Rectal smooth muscle tissue (tissue), 1 donor: ENCODE measurements at regions not wholly inside any gene's neighbourhood (a gene's known extent, or its start where the extent isn't known, plus 50 kb on each side); places are given as distances from the start of the nearest gene placed in this dataset.

Experiments
- H3K27ac ChIP-seq: one replicate; pipeline ENCODE4 v1.7.0; 2013; ENCODE audit warnings: low read depth, low read length, inconsistent platforms
- H3K27me3 ChIP-seq: one replicate; pipeline ENCODE4 v1.7.0; 2013; ENCODE audit warnings: low read length; ENCODE audit not compliant: control insufficient read depth, insufficient read depth
- H3K36me3 ChIP-seq: one replicate; pipeline ENCODE4 v1.7.0; 2013; ENCODE audit warnings: low read length; ENCODE audit not compliant: control insufficient read depth, insufficient read depth
- H3K4me1 ChIP-seq: one replicate; pipeline ENCODE4 v1.7.0; 2013; ENCODE audit warnings: low read length; ENCODE audit not compliant: control insufficient read depth, insufficient read depth
- H3K4me3 ChIP-seq: one replicate; pipeline ENCODE4 v1.7.0; 2013; ENCODE audit warnings: low read length
- H3K9ac ChIP-seq: one replicate; pipeline ENCODE4 v1.7.0; 2013; ENCODE audit warnings: low read length

DNA sequence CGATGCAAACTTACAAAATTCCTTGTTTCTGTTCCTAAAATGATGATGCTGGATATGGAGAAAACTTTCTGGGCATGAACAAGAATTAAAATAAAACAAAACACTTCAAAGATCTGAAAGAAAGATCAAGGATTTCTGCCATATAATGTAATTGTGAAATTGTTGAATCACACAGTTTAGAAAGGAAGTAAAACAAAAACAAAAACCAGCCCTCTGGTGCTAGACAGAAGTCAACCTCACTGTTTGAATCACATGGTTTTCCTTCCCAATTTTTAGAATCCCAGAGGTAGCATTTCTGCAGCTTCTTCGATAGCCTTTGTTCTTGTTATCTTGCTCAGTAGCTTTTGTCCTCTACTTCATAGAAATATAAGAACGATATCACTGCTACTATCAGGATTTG is 118.2 kb upstream of the ARGLU1 start:
- H3K27ac ChIP-seq, result no peak overlapping the region
- H3K9ac ChIP-seq, result no peak overlapping the region
- H3K36me3 ChIP-seq, result no peaks in the 10 kb centered on the region
- H3K4me3 ChIP-seq, result no peak overlapping the region
- no peaks in the 10 kb centered on the region for H3K27me3 ChIP-seq
- H3K4me1 ChIP-seq, result no peaks in the 10 kb centered on the region

GRCh38 chr13:106685143-106685542 is 117.2 kb upstream of the ARGLU1 start:
- Histone ChIP-seq H3K4me1 (no peaks in the 10 kb centered on the region), H3K4me3 (no peak overlapping the region), H3K27ac (no peak overlapping the region), H3K27me3 (no peaks in the 10 kb centered on the region), H3K9ac (no peak overlapping the region), H3K36me3 (no peaks in the 10 kb centered on the region)

- no peaks in the 10 kb centered on the region for H3K36me3 ChIP-seq
- no peak overlapping the region for H3K9ac ChIP-seq
- no peaks in the 10 kb centered on the region for H3K4me1 ChIP-seq
- H3K27me3 ChIP-seq, result no peaks in the 10 kb centered on the region
- no peak overlapping the region for H3K27ac ChIP-seq
- H3K4me3 ChIP-seq, result no peak overlapping the region
These were observed 116.0 kb upstream of the ARGLU1 start for GRCh38 chr13:106683918-106684317.

DNA sequence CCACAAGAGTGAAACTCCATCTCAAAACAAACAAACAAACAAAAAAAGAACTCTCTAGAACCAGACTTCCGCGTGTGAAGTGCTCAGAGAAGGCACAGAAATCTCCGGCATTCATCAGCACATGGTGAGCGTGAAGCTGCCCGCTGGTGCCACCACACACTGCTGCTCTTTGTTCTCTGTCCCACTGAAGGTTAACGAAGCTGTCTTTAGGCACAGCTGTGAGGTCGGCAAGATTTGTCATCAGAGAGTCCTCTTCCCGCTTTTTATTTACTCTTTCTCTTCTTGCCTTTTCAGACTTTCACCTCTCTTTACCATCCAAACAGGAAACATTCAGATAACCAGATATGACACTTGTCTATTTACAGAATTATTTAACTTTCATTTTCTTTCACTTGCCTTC is 115.2 kb upstream of the ARGLU1 start:
- H3K27ac ChIP-seq, result no peak overlapping the region
- no peaks in the 10 kb centered on the region for H3K36me3 ChIP-seq
- no peak overlapping the region for H3K9ac ChIP-seq
- no peaks in the 10 kb centered on the region for H3K4me1 ChIP-seq
- no peaks in the 10 kb centered on the region for H3K27me3 ChIP-seq
- H3K4me3 ChIP-seq, result no peak overlapping the region

- H3K27ac ChIP-seq, result no peak overlapping the region
These were observed 114.1 kb upstream of the ARGLU1 start for GRCh38 chr13:106681997-106682396.

GRCh38 chr13:106681536-106681935 is 113.6 kb upstream of the ARGLU1 start:
- H3K27ac ChIP-seq, result no peak overlapping the region
- H3K4me3 ChIP-seq, result no peak overlapping the region
- H3K27me3 ChIP-seq, result no peaks in the 10 kb centered on the region
- no peaks in the 10 kb centered on the region for H3K36me3 ChIP-seq
- H3K4me1 ChIP-seq, result no peaks in the 10 kb centered on the region
- H3K9ac ChIP-seq, result no peak overlapping the region

More at GRCh38 chr13:106681997-106682396, 114.1 kb upstream of the ARGLU1 start:
- Histone ChIP-seq H3K4me3 (no peak overlapping the region), H3K4me1 (no peaks in the 10 kb centered on the region), H3K9ac (no peak overlapping the region), H3K27me3 (no peaks in the 10 kb centered on the region), H3K36me3 (no peaks in the 10 kb centered on the region)

DNA sequence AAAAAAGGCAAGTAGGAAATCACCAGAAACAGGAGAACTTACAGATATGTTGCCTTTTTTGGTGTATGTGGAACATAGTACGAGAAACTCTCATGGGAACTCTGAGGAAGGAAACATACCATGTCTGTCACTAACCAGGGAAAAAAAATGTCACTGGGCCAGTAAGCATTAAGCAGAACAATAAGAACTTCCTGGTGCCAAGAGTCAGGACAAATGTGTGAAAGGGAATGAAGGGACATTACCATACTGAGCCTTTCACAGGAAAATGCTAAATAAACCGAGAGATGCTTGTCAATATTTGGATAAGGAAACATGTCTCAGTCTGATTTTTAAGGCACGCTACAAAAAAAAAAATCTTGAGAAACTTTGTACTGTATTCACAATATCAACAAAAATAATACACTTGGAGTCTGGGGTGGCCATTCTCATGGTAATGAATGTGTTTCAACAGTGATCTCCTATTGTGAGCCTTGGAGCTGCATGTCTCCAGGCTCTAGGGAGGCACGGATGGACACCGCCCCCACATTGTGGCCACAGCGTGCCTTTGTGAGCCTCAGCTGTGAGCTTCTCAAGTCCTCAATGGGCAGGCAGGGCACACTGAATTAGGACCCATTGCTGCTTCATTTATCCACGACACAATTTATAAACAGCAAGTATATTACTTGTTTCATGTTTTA is 113.0 kb upstream of the ARGLU1 start:
- no peak overlapping the region for H3K27ac ChIP-seq
- H3K4me1 ChIP-seq, result no peaks in the 10 kb centered on the region
- H3K4me3 ChIP-seq, result no peak overlapping the region
- no peak overlapping the region for H3K9ac ChIP-seq
- H3K27me3 ChIP-seq, result no peaks in the 10 kb centered on the region
- H3K36me3 ChIP-seq, result no peaks in the 10 kb centered on the region

DNA sequence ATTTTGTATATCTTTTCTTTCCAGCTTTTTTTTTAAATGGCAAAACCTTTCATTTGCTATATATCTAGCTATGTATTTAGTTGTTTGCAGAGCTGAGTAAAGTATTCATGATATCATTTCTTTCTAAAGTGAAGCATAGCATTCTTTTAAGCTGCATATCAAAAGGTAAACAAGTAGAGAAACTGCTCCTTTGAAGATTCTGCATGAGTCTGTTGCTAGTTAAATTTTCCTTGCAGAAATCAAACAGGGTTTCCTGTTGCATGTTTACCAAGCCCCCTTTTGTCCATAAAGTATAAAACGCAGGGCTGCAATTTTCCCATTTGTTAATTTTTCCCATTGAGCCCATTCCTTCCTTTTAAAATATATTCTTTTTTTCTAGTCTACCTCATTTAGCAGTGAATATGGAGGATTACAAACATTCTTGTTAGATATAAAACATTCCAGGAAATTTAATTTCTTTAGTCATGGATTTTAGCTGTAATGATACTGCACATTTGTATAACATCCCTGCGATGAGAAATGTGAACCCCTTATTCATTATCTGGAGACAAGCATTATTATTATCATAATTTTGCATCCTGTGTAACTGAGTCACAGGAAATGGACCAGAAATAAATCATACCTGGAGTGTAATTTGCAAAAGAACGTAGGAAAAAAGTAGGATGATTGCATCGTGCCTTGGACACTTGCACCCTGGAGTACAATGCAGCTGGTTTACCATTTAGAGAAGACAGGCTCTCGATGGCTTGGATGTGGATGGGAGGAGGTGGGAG is 110.9 kb upstream of the ARGLU1 start:
- H3K27ac ChIP-seq, result no peak overlapping the region
- no peaks in the 10 kb centered on the region for H3K27me3 ChIP-seq
- no peak overlapping the region for H3K9ac ChIP-seq
- H3K4me1 ChIP-seq, result no peaks in the 10 kb centered on the region
- H3K4me3 ChIP-seq, result no peak overlapping the region
- H3K36me3 ChIP-seq, result no peaks in the 10 kb centered on the region

GRCh38 chr13:106675311-106675710 is 107.4 kb upstream of the ARGLU1 start:
- no peaks in the 10 kb centered on the region for H3K4me1 ChIP-seq
- no peak overlapping the region for H3K9ac ChIP-seq
- no peaks in the 10 kb centered on the region for H3K27me3 ChIP-seq
- no peak overlapping the region for H3K4me3 ChIP-seq
- no peak overlapping the region for H3K27ac ChIP-seq
- no peaks in the 10 kb centered on the region for H3K36me3 ChIP-seq

DNA sequence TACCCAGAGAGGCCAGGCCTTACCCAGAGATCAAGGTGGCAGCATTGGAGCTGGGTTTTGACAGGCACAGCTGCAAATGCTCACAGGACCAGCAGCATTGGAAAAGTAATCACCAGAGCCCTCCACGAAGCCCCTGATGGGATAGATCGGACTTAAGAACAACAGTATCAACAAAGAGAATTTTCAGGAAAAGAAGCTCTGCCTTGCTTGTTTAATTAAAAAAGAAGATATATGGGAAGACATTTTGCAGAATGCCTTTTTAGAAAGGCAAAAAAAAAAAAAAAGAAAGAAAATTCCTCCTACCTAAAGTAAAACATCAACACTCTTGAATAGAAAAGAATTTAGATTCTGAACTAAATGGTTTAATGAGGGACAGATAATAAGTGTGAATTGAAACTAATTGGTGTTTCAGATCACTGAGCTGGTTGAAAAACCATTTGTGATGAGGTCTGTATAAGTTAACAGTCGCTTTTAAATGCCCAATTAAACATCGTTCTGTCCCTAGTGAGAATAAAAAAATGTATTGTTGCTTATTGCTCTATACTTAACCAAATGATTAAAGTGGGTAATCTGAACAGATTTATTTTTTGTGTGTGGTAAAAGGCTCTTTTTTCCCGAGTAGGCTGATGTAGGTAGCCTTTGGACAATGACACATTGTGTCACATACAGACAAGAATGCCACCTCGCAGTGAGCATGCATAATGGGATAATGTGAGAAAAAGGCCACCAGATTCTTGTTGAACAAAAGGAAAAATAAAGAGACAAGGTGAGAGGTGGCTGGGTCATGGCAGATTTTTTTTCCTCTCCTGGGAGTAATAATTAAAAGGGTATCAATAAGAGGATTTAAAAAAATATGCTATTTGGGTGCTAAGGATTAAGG is 93.0 kb upstream of the ARGLU1 start:
- no peak overlapping the region for H3K27ac ChIP-seq
- H3K4me1 ChIP-seq, result no peaks in the 10 kb centered on the region
- H3K4me3 ChIP-seq, result no peak overlapping the region
- H3K27me3 ChIP-seq, result no peaks in the 10 kb centered on the region
- H3K9ac ChIP-seq, result no peak overlapping the region
- H3K36me3 ChIP-seq, result no peaks in the 10 kb centered on the region

GRCh38 chr13:106657104-106657503 is 89.2 kb upstream of the ARGLU1 start:
- H3K4me3 ChIP-seq, result no peak overlapping the region
- no peaks in the 10 kb centered on the region for H3K4me1 ChIP-seq
- H3K27ac ChIP-seq, result no peak overlapping the region
- no peaks in the 10 kb centered on the region for H3K36me3 ChIP-seq
- H3K9ac ChIP-seq, result no peak overlapping the region
- no peaks in the 10 kb centered on the region for H3K27me3 ChIP-seq

GRCh38 chr13:106656186-106656585 is 88.2 kb upstream of the ARGLU1 start:
- Histone ChIP-seq H3K9ac (no peak overlapping the region), H3K36me3 (no peaks in the 10 kb centered on the region), H3K27me3 (no peaks in the 10 kb centered on the region), H3K27ac (no peak overlapping the region), H3K4me3 (no peak overlapping the region), H3K4me1 (no peaks in the 10 kb centered on the region)
